ENCODE measurements at regions not wholly inside any gene's neighbourhood (a gene's known extent, or its start where the extent isn't known, plus 50 kb on each side); places are given as distances from the start of the nearest gene placed in this dataset.

GRCh38 chr9:3672399-3672798, 146.6 kb upstream of the RFX3 start:
- no peaks in the 10 kb centered on the region for H3K36me3 ChIP-seq (ENCODE audit: control insufficient read depth in 4 of 4, insufficient read depth in 3 of 4, low read depth in 1 of 4, low read length in 3 of 4)
- no peak overlapping the region for H3K4me3 ChIP-seq (ENCODE audit: low read depth in 1 of 3, low read length in 3 of 3)
- H3K9me3 ChIP-seq (ENCODE audit: control insufficient read depth in 4 of 4, low read length in 3 of 4), result no peaks in the 10 kb centered on the region
- no peak for DNase-seq (ENCODE audit: low spot score)
- H3K27ac ChIP-seq (ENCODE audit: low read depth in 1 of 2, low read length in 2 of 2), result no peak overlapping the region
- H3K9ac ChIP-seq (ENCODE audit: low read depth in 1 of 2, low read length in 2 of 2), result no peak overlapping the region
- H3K27me3 ChIP-seq (ENCODE audit: control insufficient read depth in 4 of 4, insufficient read depth in 4 of 4, low read length in 3 of 4), result no peaks in the 10 kb centered on the region
- 96% methylated on average over 5 of the region's 5 CpGs for WGBS
- TF ChIP-seq RXRA (IDR thresholded peaks at IDR 0.05) (no peak), NR2F2 (IDR thresholded peaks at IDR 0.05) (no peak), YY1 (IDR thresholded peaks at IDR 0.05) (no peak), FOXA2 (IDR thresholded peaks at IDR 0.05) (no peak), HNF4G (IDR thresholded peaks at IDR 0.05) (no peak), RAD21 (IDR thresholded peaks at IDR 0.05) (no peak), GABPA (IDR thresholded peaks at IDR 0.05 in 1 of 2, conservative IDR thresholded peaks at IDR 0.05 in 1 of 2) (no peak), ATF3 (IDR thresholded peaks at IDR 0.05) (no peak)
- TF ChIP-seq, protein P1, sequence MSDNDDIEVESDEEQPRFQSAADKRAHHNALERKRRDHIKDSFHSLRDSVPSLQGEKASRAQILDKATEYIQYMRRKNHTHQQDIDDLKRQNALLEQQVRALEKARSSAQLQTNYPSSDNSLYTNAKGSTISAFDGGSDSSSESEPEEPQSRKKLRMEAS (IDR thresholded peaks at IDR 0.05), result no peak
- no peaks in the 10 kb centered on the region for H3K4me1 ChIP-seq (ENCODE audit: control insufficient read depth in 4 of 4, insufficient read depth in 4 of 4, low read length in 3 of 4)

GRCh38 chr9:3664044-3664443, 138.2 kb upstream of the RFX3 start:
- H3K9me3 ChIP-seq (ENCODE audit: control insufficient read depth in 4 of 4, low read length in 3 of 4), result no peaks in the 10 kb centered on the region
- H3K9ac ChIP-seq (ENCODE audit: low read depth in 1 of 2, low read length in 2 of 2), result no peak overlapping the region
- H3K27ac ChIP-seq (ENCODE audit: low read depth in 1 of 2, low read length in 2 of 2), result no peak overlapping the region
- TF ChIP-seq HNF4G (IDR thresholded peaks at IDR 0.05) (no peak), EGR1 (IDR thresholded peaks at IDR 0.05; ENCODE audit: low read depth in 2 of 2) (no peak)
- TF ChIP-seq, protein P2, sequence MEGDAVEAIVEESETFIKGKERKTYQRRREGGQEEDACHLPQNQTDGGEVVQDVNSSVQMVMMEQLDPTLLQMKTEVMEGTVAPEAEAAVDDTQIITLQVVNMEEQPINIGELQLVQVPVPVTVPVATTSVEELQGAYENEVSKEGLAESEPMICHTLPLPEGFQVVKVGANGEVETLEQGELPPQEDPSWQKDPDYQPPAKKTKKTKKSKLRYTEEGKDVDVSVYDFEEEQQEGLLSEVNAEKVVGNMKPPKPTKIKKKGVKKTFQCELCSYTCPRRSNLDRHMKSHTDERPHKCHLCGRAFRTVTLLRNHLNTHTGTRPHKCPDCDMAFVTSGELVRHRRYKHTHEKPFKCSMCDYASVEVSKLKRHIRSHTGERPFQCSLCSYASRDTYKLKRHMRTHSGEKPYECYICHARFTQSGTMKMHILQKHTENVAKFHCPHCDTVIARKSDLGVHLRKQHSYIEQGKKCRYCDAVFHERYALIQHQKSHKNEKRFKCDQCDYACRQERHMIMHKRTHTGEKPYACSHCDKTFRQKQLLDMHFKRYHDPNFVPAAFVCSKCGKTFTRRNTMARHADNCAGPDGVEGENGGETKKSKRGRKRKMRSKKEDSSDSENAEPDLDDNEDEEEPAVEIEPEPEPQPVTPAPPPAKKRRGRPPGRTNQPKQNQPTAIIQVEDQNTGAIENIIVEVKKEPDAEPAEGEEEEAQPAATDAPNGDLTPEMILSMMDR (IDR thresholded peaks at IDR 0.05; ENCODE audit: low read depth, low read length, missing input control), result no peak
- DNase-seq (ENCODE audit: low spot score), result no peak
- H3K27me3 ChIP-seq (ENCODE audit: control insufficient read depth in 4 of 4, insufficient read depth in 4 of 4, low read length in 3 of 4), result no peaks in the 10 kb centered on the region
- no peaks in the 10 kb centered on the region for H3K36me3 ChIP-seq (ENCODE audit: control insufficient read depth in 4 of 4, insufficient read depth in 3 of 4, low read depth in 1 of 4, low read length in 3 of 4)
- 84% methylated on average over 1 of the region's 1 CpG for WGBS
- no peak overlapping the region for H3K4me3 ChIP-seq (ENCODE audit: low read depth in 1 of 3, low read length in 3 of 3)
- H3K4me1 ChIP-seq (ENCODE audit: control insufficient read depth in 4 of 4, insufficient read depth in 4 of 4, low read length in 3 of 4), result no peaks in the 10 kb centered on the region

DNA sequence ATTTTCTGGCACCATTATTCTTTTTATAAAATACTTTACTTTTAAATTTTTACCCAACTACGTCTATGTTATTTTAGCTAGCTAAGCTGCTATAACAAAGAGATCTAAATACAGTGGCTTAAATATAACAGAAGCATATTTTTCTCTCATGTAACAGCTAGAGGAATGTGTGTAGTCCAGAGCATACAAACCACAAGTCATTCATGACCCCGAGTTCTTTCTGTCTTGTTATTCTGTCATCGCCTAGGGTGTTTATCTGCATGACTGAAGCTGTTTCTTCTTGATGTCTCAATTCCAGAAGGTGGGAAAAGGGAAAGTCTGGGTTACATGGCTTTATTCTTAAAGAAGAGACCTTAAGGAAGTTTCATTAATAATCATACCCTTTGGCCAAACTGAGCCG, 136.9 kb upstream of the RFX3 start:
- Histone ChIP-seq H3K4me3 (ENCODE audit: low read depth in 1 of 3, low read length in 3 of 3) (no peak overlapping the region), H3K27ac (ENCODE audit: low read depth in 1 of 2, low read length in 2 of 2) (no peak overlapping the region), H3K36me3 (ENCODE audit: control insufficient read depth in 4 of 4, insufficient read depth in 3 of 4, low read depth in 1 of 4, low read length in 3 of 4) (no peaks in the 10 kb centered on the region), H3K9me3 (ENCODE audit: control insufficient read depth in 4 of 4, low read length in 3 of 4) (no peaks in the 10 kb centered on the region), H3K4me1 (ENCODE audit: control insufficient read depth in 4 of 4, insufficient read depth in 4 of 4, low read length in 3 of 4) (no peaks in the 10 kb centered on the region), H3K9ac (ENCODE audit: low read depth in 1 of 2, low read length in 2 of 2) (no peak overlapping the region), H3K27me3 (ENCODE audit: control insufficient read depth in 4 of 4, insufficient read depth in 4 of 4, low read length in 3 of 4) (no peaks in the 10 kb centered on the region)
- DNase-seq (ENCODE audit: low spot score), result no peak
- TF ChIP-seq GABPA (IDR thresholded peaks at IDR 0.05 in 1 of 2, conservative IDR thresholded peaks at IDR 0.05 in 1 of 2) (no peak), HNF4A (conservative IDR thresholded peaks at IDR 0.05) (no peak), EGR1 (IDR thresholded peaks at IDR 0.05; ENCODE audit: low read depth in 2 of 2) (no peak), FOXA1 (IDR thresholded peaks at IDR 0.05) (no peak), JUND (IDR thresholded peaks at IDR 0.05) (no peak), TAF1 (conservative IDR thresholded peaks at IDR 0.05) (no peak), NR2F2 (IDR thresholded peaks at IDR 0.05) (no peak), RAD21 (IDR thresholded peaks at IDR 0.05) (no peak), FOXA2 (IDR thresholded peaks at IDR 0.05) (no peak), SP1 (IDR thresholded peaks at IDR 0.05) (no peak), RXRA (IDR thresholded peaks at IDR 0.05) (no peak), HNF4G (IDR thresholded peaks at IDR 0.05) (no peak), YY1 (IDR thresholded peaks at IDR 0.05) (no peak)
- TF ChIP-seq, protein P1 (IDR thresholded peaks at IDR 0.05), result no peak
- TF ChIP-seq, protein P3, sequence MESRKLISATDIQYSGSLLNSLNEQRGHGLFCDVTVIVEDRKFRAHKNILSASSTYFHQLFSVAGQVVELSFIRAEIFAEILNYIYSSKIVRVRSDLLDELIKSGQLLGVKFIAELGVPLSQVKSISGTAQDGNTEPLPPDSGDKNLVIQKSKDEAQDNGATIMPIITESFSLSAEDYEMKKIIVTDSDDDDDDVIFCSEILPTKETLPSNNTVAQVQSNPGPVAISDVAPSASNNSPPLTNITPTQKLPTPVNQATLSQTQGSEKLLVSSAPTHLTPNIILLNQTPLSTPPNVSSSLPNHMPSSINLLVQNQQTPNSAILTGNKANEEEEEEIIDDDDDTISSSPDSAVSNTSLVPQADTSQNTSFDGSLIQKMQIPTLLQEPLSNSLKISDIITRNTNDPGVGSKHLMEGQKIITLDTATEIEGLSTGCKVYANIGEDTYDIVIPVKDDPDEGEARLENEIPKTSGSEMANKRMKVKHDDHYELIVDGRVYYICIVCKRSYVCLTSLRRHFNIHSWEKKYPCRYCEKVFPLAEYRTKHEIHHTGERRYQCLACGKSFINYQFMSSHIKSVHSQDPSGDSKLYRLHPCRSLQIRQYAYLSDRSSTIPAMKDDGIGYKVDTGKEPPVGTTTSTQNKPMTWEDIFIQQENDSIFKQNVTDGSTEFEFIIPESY (IDR thresholded peaks at IDR 0.05), result no peak
- TF ChIP-seq, protein P4, sequence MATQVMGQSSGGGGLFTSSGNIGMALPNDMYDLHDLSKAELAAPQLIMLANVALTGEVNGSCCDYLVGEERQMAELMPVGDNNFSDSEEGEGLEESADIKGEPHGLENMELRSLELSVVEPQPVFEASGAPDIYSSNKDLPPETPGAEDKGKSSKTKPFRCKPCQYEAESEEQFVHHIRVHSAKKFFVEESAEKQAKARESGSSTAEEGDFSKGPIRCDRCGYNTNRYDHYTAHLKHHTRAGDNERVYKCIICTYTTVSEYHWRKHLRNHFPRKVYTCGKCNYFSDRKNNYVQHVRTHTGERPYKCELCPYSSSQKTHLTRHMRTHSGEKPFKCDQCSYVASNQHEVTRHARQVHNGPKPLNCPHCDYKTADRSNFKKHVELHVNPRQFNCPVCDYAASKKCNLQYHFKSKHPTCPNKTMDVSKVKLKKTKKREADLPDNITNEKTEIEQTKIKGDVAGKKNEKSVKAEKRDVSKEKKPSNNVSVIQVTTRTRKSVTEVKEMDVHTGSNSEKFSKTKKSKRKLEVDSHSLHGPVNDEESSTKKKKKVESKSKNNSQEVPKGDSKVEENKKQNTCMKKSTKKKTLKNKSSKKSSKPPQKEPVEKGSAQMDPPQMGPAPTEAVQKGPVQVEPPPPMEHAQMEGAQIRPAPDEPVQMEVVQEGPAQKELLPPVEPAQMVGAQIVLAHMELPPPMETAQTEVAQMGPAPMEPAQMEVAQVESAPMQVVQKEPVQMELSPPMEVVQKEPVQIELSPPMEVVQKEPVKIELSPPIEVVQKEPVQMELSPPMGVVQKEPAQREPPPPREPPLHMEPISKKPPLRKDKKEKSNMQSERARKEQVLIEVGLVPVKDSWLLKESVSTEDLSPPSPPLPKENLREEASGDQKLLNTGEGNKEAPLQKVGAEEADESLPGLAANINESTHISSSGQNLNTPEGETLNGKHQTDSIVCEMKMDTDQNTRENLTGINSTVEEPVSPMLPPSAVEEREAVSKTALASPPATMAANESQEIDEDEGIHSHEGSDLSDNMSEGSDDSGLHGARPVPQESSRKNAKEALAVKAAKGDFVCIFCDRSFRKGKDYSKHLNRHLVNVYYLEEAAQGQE (IDR thresholded peaks at IDR 0.05), result no peak
- WGBS, result 87% methylated on average over 4 of the region's 4 CpGs

Data from liver (tissue), 8 donors.